Neural cell (in vitro differentiated cells): ENCODE measurements at regions not wholly inside any gene's neighbourhood (a gene's known extent, or its start where the extent isn't known, plus 50 kb on each side); places are given as distances from the start of the nearest gene placed in this dataset.

Experiments
- EP300 ChIP-seq: fragments of 450-650 bp; conservative IDR thresholded peaks from 2 replicates; pipeline ENCODE4 v1.6.1; 2014; ENCODE audit warnings: antibody characterized with exemption, mild to moderate bottlenecking, moderate library complexity; ENCODE audit not compliant: poor library complexity, severe bottlenecking
- EZH2 ChIP-seq: fragments of 200-600, 300-800 bp; shearing (Covaris generic), sonication (generic); IDR thresholded peaks from 2 replicates; pipeline ENCODE4 v1.6.1; 2014; ENCODE audit warnings: antibody characterized with exemption, low read length, borderline replicate concordance, mild to moderate bottlenecking; ENCODE audit not compliant: insufficient read depth, poor library complexity, severe bottlenecking
- MXI1 ChIP-seq: fragments of 450-650 bp; conservative IDR thresholded peaks from 2 replicates; pipeline ENCODE4 v1.6.1; 2014; ENCODE audit warnings: antibody characterized with exemption, mild to moderate bottlenecking; ENCODE audit not compliant: poor library complexity, severe bottlenecking
- POLR2AphosphoS5 ChIP-seq: IDR thresholded peaks from 2 replicates; pipeline ENCODE4 v1.6.1; 2012
- RAD21 ChIP-seq: fragments of 450-650 bp; conservative IDR thresholded peaks from 2 replicates; pipeline ENCODE4 v1.6.1; 2014; ENCODE audit warnings: antibody characterized with exemption, mild to moderate bottlenecking, moderate library complexity
- SMC3 ChIP-seq: fragments of 450-650 bp; conservative IDR thresholded peaks from 2 replicates; pipeline ENCODE4 v1.6.1; 2014; ENCODE audit warnings: antibody characterized with exemption, mild to moderate bottlenecking, moderate library complexity; ENCODE audit not compliant: poor library complexity
- TAF1 ChIP-seq: IDR thresholded peaks from 2 replicates; pipeline ENCODE4 v1.6.1; 2012; ENCODE audit warnings: low read depth
- TF ChIP-seq, protein P1 (sequence below): fragments of 450-650 bp; IDR thresholded peaks from 2 replicates; pipeline ENCODE4 v1.5.1; 2014; ENCODE audit warnings: antibody characterized with exemption, mild to moderate bottlenecking, moderate library complexity; ENCODE audit not compliant: poor library complexity, severe bottlenecking
- TF ChIP-seq, protein P2 (sequence below): IDR thresholded peaks from 2 replicates; pipeline ENCODE4 v1.6.1; 2012; ENCODE audit warnings: borderline replicate concordance

GRCh38 chr2:11889854-11890253 is 143.4 kb downstream of the LPIN1 start:
- TF ChIP-seq POLR2AphosphoS5 (no peak), TAF1 (no peak), RAD21 (no peak), EZH2 (no peak), SMC3 (no peak), MXI1 (no peak), EP300 (no peak)
- TF ChIP-seq, protein P1, sequence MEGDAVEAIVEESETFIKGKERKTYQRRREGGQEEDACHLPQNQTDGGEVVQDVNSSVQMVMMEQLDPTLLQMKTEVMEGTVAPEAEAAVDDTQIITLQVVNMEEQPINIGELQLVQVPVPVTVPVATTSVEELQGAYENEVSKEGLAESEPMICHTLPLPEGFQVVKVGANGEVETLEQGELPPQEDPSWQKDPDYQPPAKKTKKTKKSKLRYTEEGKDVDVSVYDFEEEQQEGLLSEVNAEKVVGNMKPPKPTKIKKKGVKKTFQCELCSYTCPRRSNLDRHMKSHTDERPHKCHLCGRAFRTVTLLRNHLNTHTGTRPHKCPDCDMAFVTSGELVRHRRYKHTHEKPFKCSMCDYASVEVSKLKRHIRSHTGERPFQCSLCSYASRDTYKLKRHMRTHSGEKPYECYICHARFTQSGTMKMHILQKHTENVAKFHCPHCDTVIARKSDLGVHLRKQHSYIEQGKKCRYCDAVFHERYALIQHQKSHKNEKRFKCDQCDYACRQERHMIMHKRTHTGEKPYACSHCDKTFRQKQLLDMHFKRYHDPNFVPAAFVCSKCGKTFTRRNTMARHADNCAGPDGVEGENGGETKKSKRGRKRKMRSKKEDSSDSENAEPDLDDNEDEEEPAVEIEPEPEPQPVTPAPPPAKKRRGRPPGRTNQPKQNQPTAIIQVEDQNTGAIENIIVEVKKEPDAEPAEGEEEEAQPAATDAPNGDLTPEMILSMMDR: no peak
- TF ChIP-seq, protein P2, sequence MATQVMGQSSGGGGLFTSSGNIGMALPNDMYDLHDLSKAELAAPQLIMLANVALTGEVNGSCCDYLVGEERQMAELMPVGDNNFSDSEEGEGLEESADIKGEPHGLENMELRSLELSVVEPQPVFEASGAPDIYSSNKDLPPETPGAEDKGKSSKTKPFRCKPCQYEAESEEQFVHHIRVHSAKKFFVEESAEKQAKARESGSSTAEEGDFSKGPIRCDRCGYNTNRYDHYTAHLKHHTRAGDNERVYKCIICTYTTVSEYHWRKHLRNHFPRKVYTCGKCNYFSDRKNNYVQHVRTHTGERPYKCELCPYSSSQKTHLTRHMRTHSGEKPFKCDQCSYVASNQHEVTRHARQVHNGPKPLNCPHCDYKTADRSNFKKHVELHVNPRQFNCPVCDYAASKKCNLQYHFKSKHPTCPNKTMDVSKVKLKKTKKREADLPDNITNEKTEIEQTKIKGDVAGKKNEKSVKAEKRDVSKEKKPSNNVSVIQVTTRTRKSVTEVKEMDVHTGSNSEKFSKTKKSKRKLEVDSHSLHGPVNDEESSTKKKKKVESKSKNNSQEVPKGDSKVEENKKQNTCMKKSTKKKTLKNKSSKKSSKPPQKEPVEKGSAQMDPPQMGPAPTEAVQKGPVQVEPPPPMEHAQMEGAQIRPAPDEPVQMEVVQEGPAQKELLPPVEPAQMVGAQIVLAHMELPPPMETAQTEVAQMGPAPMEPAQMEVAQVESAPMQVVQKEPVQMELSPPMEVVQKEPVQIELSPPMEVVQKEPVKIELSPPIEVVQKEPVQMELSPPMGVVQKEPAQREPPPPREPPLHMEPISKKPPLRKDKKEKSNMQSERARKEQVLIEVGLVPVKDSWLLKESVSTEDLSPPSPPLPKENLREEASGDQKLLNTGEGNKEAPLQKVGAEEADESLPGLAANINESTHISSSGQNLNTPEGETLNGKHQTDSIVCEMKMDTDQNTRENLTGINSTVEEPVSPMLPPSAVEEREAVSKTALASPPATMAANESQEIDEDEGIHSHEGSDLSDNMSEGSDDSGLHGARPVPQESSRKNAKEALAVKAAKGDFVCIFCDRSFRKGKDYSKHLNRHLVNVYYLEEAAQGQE: no peak
